ENCODE measurements at regions not wholly inside any gene's neighbourhood (a gene's known extent, or its start where the extent isn't known, plus 50 kb on each side); places are given as distances from the start of the nearest gene placed in this dataset.
A peak's percentile ranks its signal among the peaks of the same experiment; 100 is the strongest.
"Not testable (repeated sequence)": the region's sequence is repeated elsewhere in the genome, so short reads cannot be mapped to it uniquely, and the experiment has no call there.

DNA sequence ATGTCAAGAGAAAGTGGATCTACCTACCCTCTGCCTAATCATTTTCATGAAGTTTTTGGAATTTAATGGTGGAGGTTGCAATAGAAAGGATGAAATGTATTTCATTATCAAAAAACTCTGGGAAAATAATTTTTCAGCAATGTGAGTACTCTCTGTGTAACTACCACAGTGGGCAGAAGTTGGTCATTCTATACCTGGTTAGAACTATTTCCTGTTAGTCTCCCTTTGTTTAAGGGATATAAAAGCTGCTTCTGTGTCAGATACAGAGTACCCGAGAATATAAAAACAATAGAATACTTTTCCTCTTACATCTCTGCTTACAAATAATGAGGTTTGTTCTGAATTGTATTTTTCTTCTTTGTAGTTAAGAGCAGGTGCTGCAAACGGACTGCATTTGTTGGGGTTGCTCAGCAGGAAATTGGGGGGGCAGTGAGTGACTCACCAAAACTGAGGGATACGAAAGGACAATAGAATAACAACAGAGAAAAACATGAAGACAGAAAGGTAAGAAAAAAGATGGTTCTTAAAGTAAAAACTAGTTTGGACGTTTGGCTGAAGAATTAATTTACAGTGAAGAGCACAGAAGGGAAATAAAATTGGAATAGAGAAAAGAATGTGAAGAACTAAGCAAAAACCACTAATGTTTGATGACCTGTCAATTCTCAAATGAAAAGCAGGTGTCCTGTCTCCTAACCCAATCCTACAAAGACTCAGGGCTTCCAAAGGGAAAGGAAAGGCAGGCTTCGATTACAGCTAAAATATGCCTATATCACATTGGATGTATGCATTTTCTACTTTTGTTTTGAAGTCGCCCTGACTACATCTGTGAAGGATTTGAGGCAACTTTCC, 703.1 kb downstream of the RFPL4B start:
- H3K27ac ChIP-seq (ENCODE audit: low read depth, low read length, severe bottlenecking), result no peak overlapping the region
- H3K4me3 ChIP-seq (ENCODE audit: extremely low read depth, insufficient read depth, low read length, poor library complexity, severe bottlenecking), result no peak overlapping the region
- H3K4me1 ChIP-seq (ENCODE audit: control insufficient read depth, insufficient read depth, low read length, poor library complexity, severe bottlenecking), result peaks cover 7% of the 10 kb centered on the region
- H3K36me3 ChIP-seq (ENCODE audit: control insufficient read depth, insufficient read depth, low read length), result no peaks in the 10 kb centered on the region
- 41 to 50% methylated on average over 2 to 3 of the region's 6 CpGs for WGBS, 2 experiments (ENCODE audit: insufficient coverage in 2 of 2)
- no peaks in the 10 kb centered on the region for H3K9me3 ChIP-seq (ENCODE audit: control insufficient read depth, low read length)

DNA sequence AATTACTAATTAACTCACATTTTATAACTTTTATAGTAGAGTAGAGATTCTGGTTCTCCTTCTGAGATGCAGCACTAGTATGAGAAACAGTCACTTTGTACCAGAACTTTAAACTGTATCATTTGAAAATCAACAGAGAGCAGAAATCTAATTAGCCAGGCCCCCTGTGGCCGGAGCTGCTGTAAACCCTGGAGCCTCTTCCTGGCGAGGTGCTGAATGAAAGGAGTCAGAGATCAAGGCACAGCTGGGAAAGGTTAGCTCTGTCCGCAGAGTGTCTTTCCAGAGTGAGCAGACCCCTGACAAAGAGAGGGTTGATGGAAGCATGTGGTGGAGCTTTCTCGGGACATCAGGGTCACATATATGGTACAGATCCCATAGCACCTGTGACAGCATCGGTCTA, 703.8 kb downstream of the RFPL4B start:
- no peak overlapping the region for H3K4me3 ChIP-seq (ENCODE audit: extremely low read depth, insufficient read depth, low read length, poor library complexity, severe bottlenecking)
- no peaks in the 10 kb centered on the region for H3K36me3 ChIP-seq (ENCODE audit: control insufficient read depth, insufficient read depth, low read length)
- WGBS, 2 experiments (ENCODE audit: insufficient coverage in 2 of 2), result 11 to 15% methylated on average over 2 of the region's 5 CpGs
- H3K9me3 ChIP-seq (ENCODE audit: control insufficient read depth, low read length), result peaks cover 3% of the 10 kb centered on the region
- H3K4me1 ChIP-seq (ENCODE audit: control insufficient read depth, insufficient read depth, low read length, poor library complexity, severe bottlenecking), result peaks cover 7% of the 10 kb centered on the region
- H3K27ac ChIP-seq (ENCODE audit: low read depth, low read length, severe bottlenecking), result no peak overlapping the region

DNA sequence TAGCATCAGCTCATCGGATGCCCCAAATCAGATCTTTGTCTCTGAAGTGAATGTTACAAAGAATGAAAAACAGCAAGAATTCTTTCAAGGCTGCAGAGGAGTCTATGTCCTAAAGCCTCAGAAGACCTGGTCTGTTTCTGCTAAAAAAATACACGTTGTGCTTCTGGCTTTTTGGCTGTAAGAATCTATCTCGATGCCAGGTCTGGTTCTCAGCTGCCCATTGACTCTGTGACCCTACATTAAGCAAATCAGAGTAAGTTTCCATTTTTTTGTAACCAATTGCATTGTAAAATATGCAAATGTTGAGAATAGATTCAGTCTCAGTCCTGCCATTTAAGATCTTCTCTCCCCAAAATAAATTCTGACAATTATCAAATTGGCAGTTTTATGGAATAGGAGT, 705.4 kb downstream of the RFPL4B start:
- no peaks in the 10 kb centered on the region for H3K36me3 ChIP-seq (ENCODE audit: control insufficient read depth, insufficient read depth, low read length)
- H3K4me3 ChIP-seq (ENCODE audit: extremely low read depth, insufficient read depth, low read length, poor library complexity, severe bottlenecking), result no peak overlapping the region
- WGBS, 2 experiments (ENCODE audit: insufficient coverage in 2 of 2), result 91% methylated on average over 1 to 3 of the region's 3 CpGs

DNA sequence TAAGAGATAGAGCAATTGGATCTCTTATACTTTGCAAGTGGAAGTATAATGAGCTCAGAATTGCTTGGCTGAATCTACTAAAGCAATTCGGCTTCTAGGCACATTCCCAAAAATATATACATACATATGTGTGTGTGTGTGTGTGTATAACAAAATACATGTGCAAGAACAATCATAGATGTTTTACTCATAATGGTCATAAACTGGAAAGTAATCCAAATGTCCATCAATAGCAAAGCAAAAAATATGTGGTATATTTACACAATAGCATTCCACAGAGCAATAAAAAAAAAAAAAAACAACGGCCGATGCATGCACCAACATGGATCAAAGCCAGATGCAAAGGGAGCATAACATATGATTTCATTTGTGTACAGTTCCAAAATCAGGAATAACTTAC, 707.9 kb downstream of the RFPL4B start:
- WGBS, 2 experiments (ENCODE audit: insufficient coverage in 2 of 2), result no CpG with 5 or more reads among the region's 3 CpGs
- Histone ChIP-seq H3K4me3 (ENCODE audit: extremely low read depth, insufficient read depth, low read length, poor library complexity, severe bottlenecking) (no peak overlapping the region), H3K27ac (ENCODE audit: low read depth, low read length, severe bottlenecking) (no peak overlapping the region), H3K4me1 (ENCODE audit: control insufficient read depth, insufficient read depth, low read length, poor library complexity, severe bottlenecking) (peaks cover 6% of the 10 kb centered on the region), H3K9me3 (ENCODE audit: control insufficient read depth, low read length) (peaks cover 5% of the 10 kb centered on the region), H3K36me3 (ENCODE audit: control insufficient read depth, insufficient read depth, low read length) (no peaks in the 10 kb centered on the region)

More for the DNA sequence above, 705.4 kb downstream of the RFPL4B start:
- Histone ChIP-seq H3K27ac (ENCODE audit: low read depth, low read length, severe bottlenecking) (no peak overlapping the region), H3K4me1 (ENCODE audit: control insufficient read depth, insufficient read depth, low read length, poor library complexity, severe bottlenecking) (peaks cover 7% of the 10 kb centered on the region), H3K9me3 (ENCODE audit: control insufficient read depth, low read length) (peaks cover 5% of the 10 kb centered on the region)

DNA sequence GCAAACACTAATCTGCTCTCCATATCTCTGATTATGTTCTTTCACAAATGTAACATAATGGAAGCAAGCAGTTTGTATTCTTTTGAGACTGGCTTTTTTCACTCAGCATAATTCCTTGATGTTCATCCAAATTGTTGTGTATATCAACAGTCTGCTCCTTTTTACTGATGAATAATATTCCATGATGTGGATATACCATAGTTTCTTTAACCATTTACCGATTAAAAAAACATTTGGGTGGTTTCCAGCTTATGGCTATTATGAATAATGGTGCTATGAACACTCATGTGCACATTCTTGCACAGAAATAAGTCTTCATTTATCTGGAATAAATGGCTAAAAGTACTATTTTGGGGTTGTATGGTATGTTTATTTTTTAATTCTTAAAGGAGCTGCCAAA, 708.9 kb downstream of the RFPL4B start:
- WGBS, 2 experiments (ENCODE audit: insufficient coverage in 2 of 2), result no CpG with 5 or more reads among the region's 1 CpG
- H3K27ac ChIP-seq (ENCODE audit: low read depth, low read length, severe bottlenecking), result no peak overlapping the region
- no peaks in the 10 kb centered on the region for H3K36me3 ChIP-seq (ENCODE audit: control insufficient read depth, insufficient read depth, low read length)
- no peak overlapping the region for H3K4me3 ChIP-seq (ENCODE audit: extremely low read depth, insufficient read depth, low read length, poor library complexity, severe bottlenecking)
- H3K4me1 ChIP-seq (ENCODE audit: control insufficient read depth, insufficient read depth, low read length, poor library complexity, severe bottlenecking), result no peaks in the 10 kb centered on the region
- peaks cover 5% of the 10 kb centered on the region for H3K9me3 ChIP-seq (ENCODE audit: control insufficient read depth, low read length)

DNA sequence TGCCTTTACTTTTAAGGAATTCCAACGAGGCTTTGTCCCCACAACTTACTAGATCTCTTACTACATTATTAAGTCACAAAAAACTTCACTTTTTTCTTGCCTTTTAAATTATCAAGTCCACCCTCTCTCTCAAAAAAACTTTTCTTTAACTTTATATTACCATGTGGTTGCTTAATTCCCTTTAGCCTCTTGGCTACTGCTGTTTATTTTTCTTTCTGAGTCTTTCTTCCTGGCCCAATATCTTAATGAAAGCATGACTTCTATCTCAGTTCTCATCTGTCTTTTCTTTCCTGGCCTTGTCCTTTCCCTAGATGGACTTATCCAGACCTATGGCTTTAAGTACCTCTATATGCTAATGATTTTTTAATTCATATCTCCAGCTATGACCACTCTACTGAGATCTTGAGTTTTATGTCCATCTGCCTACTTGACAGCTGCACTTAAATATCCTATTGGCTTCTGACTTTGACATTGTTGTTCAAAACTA, 710.5 kb downstream of the RFPL4B start:
- H3K4me3 ChIP-seq (ENCODE audit: extremely low read depth, insufficient read depth, low read length, poor library complexity, severe bottlenecking), result no peak overlapping the region
- no peak overlapping the region for H3K27ac ChIP-seq (ENCODE audit: low read depth, low read length, severe bottlenecking)
- H3K36me3 ChIP-seq (ENCODE audit: control insufficient read depth, insufficient read depth, low read length), result no peaks in the 10 kb centered on the region
- peaks cover 5% of the 10 kb centered on the region for H3K9me3 ChIP-seq (ENCODE audit: control insufficient read depth, low read length)
- 89 to 100% methylated on average over 1 of the region's 1 CpG for whole genome bisulfite sequencing, 2 experiments (ENCODE audit: insufficient coverage in 2 of 2)
- H3K4me1 ChIP-seq (ENCODE audit: control insufficient read depth, insufficient read depth, low read length, poor library complexity, severe bottlenecking), result no peaks in the 10 kb centered on the region

DNA sequence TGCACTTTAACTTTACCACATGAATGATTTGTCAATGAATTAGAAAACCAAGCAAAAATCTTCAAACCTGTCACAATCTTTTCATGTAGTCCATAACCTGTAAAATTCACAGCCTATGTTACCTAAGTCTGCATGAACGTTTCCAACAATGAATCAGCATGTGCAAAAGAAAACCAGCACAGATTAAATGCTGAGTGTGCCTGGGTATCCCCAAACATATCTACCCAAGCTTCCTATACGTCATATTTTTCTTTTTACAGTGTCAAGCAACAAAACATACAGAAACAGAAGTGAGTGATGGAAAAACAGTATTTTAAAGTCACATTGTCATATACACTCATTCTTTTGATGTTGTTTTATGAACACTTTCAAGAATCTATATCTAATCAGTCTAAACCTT, 713.5 kb downstream of the RFPL4B start:
- Histone ChIP-seq H3K27ac (ENCODE audit: low read depth, low read length, severe bottlenecking) (no peak overlapping the region), H3K4me1 (ENCODE audit: control insufficient read depth, insufficient read depth, low read length, poor library complexity, severe bottlenecking) (peaks cover 3% of the 10 kb centered on the region), H3K36me3 (ENCODE audit: control insufficient read depth, insufficient read depth, low read length) (no peaks in the 10 kb centered on the region), H3K9me3 (ENCODE audit: control insufficient read depth, low read length) (peaks cover 5% of the 10 kb centered on the region), H3K4me3 (ENCODE audit: extremely low read depth, insufficient read depth, low read length, poor library complexity, severe bottlenecking) (no peak overlapping the region)
- 67 to 100% methylated on average over 1 of the region's 2 CpGs for WGBS, 2 experiments (ENCODE audit: insufficient coverage in 2 of 2)

DNA sequence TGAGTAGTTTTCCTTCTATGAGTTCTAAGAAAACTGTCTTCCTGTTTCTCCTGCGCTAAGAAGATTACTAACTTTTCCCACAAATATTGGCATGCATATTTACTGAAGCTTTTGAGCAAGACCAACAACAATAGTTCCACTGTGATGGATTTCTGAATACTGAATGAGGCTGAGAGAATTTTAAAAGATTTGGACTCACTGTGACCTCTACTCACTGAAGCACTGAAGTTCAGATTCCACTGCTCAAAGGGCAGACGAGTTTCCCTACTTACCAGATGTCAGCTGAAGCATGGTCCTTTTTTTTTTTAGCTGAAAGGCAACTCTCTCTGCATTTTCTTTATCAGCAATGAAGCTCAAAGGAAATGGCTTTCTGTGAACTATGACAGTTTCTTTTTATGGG, 718.5 kb downstream of the RFPL4B start:
- Histone ChIP-seq H3K36me3 (ENCODE audit: control insufficient read depth, insufficient read depth, low read length) (no peaks in the 10 kb centered on the region), H3K27ac (ENCODE audit: low read depth, low read length, severe bottlenecking) (peak overlapping the region; percentile 39), H3K4me1 (ENCODE audit: control insufficient read depth, insufficient read depth, low read length, poor library complexity, severe bottlenecking) (peaks cover 22% of the 10 kb centered on the region), H3K9me3 (ENCODE audit: control insufficient read depth, low read length) (no peaks in the 10 kb centered on the region), H3K4me3 (ENCODE audit: extremely low read depth, insufficient read depth, low read length, poor library complexity, severe bottlenecking) (no peak overlapping the region)
- WGBS, 2 experiments (ENCODE audit: insufficient coverage in 2 of 2), result 25% methylated on average over 1 of the region's 2 CpGs; no CpG with 5 or more reads in 1 of the 2 experiments

DNA sequence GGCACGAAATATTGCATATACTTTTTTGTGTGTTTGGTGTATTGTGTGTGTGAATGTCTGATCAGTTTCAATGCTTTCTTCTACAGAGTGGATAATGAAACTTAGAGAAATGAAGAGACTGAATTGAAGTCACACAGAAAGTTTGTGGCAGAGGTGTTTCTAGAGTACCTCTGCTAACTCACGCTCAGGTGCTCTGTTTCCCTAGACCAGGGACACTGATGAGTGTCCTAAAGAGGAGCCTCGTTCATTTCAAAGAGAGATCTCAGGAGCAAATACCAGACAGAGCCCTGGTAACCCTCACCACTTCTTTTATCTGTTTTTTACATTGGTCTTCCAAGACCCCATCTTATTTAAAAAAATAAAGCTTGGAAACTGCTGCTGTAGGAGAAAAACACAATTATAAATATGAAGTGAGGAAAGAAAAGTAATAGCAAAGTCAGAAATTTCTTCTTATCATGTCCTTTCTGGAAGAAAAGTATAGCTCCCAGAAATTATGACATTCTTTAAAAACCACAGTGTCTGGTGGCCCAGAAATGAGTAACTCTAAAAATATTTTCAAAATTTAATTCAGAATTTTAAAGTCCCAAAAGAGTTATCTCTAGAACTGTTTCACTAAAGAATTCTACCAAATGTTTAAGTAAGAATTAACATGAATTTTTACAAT, 720.6 kb downstream of the RFPL4B start:
- no peaks in the 10 kb centered on the region for H3K36me3 ChIP-seq (ENCODE audit: control insufficient read depth, insufficient read depth, low read length)
- H3K4me1 ChIP-seq (ENCODE audit: control insufficient read depth, insufficient read depth, low read length, poor library complexity, severe bottlenecking), result peaks cover 22% of the 10 kb centered on the region
- H3K9me3 ChIP-seq (ENCODE audit: control insufficient read depth, low read length), result no peaks in the 10 kb centered on the region
- H3K27ac ChIP-seq (ENCODE audit: low read depth, low read length, severe bottlenecking), result peak overlapping the region; percentile 24
- WGBS, 2 experiments (ENCODE audit: insufficient coverage in 2 of 2), result 86 to 92% methylated on average over 2 of the region's 3 CpGs
- H3K4me3 ChIP-seq (ENCODE audit: extremely low read depth, insufficient read depth, low read length, poor library complexity, severe bottlenecking), result no peak overlapping the region

DNA sequence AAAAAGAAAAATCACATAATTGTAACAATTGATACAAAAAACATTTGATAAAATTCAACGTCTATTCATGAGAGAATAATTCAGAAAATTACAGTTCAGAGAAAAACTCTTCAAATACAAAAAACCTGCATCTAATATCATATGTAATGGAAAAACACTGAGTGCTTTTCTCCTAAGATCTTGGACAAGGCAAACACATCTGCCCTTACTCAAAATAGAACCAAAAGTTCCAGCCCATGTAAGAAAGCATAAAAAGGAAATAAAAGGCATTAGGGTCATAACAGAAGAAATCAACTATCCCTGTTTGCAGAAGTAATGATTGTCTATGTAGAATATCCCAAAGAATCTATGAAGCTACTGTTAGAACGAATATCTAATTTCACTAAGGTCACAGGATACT, 721.4 kb downstream of the RFPL4B start:
- H3K27ac ChIP-seq (ENCODE audit: low read depth, low read length, severe bottlenecking), result no peak overlapping the region
- WGBS, 2 experiments (ENCODE audit: insufficient coverage in 2 of 2), result no CpG with 5 or more reads among the region's 2 CpGs
- no peak overlapping the region for H3K4me3 ChIP-seq (ENCODE audit: extremely low read depth, insufficient read depth, low read length, poor library complexity, severe bottlenecking)
- H3K36me3 ChIP-seq (ENCODE audit: control insufficient read depth, insufficient read depth, low read length), result no peaks in the 10 kb centered on the region
- peaks cover 22% of the 10 kb centered on the region for H3K4me1 ChIP-seq (ENCODE audit: control insufficient read depth, insufficient read depth, low read length, poor library complexity, severe bottlenecking)
- no peaks in the 10 kb centered on the region for H3K9me3 ChIP-seq (ENCODE audit: control insufficient read depth, low read length)

DNA sequence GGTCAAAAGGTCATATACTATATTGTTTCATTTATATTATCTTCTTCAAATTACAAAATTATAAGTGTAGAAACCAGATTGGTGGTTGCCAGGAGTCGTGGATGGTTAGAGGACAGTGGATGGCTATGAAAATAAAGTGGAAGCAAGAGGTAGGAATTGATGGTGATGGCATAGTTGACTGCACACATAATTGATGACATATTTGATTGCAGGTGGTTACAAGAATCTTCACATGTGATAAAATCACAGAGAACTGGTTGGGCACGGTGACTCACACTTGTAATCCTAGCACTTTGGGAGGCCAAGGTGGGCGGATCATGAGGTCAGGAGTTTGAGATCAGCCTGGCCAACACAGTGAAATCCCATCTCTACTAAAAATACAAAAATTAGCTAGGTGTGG, 723.6 kb downstream of the RFPL4B start:
- not testable (repeated sequence) for H3K4me3 ChIP-seq (ENCODE audit: extremely low read depth, insufficient read depth, low read length, poor library complexity, severe bottlenecking); H3K27ac ChIP-seq (ENCODE audit: low read depth, low read length, severe bottlenecking); H3K36me3 ChIP-seq (ENCODE audit: control insufficient read depth, insufficient read depth, low read length); H3K9me3 ChIP-seq (ENCODE audit: control insufficient read depth, low read length)
- H3K4me1 ChIP-seq (ENCODE audit: control insufficient read depth, insufficient read depth, low read length, poor library complexity, severe bottlenecking), result peaks cover 18% of the 10 kb centered on the region
- 88 to 100% methylated on average over 1 to 2 of the region's 3 CpGs for WGBS, 2 experiments (ENCODE audit: insufficient coverage in 2 of 2)
